ENCODE measurements at regions not wholly inside any gene's neighbourhood (a gene's known extent, or its start where the extent isn't known, plus 50 kb on each side); places are given as distances from the start of the nearest gene placed in this dataset.

DNA sequence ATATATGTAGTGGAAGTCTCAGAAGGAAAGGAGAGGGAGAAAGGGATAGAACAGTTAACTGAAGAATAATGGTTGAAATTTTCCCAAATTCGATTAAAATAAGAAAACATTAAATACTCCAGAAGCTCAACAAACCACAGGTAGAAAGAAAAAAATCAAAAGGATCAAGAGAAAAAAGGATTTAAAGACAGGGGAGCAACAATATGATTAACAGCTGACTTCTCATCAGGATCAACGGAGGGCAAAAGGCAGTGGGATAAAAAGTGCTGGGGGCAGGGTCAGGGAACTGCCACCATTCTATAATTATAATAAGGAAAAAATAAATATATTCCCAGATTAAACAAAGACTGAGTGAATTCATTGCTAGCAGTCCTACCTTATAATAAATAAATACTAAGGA lies 55.3 kb downstream of the CDKN2C start:
- ATAC-seq (ENCODE audit: poor library complexity) (no peak), DNase-seq (no peak)
- intact Hi-C loops (cut with DNase I, micrococcal nuclease): no loop called here
- H3K4me1 ChIP-seq (ENCODE audit: insufficient read depth, low read length): no peaks in the 10 kb centered on the region
- no peak overlapping the region for H3K27ac Mint-ChIP-seq
- no peak overlapping the region for H3K27ac ChIP-seq (ENCODE audit: low read depth in 1 of 2, low read length in 2 of 2)
- TF ChIP-seq, protein P1, sequence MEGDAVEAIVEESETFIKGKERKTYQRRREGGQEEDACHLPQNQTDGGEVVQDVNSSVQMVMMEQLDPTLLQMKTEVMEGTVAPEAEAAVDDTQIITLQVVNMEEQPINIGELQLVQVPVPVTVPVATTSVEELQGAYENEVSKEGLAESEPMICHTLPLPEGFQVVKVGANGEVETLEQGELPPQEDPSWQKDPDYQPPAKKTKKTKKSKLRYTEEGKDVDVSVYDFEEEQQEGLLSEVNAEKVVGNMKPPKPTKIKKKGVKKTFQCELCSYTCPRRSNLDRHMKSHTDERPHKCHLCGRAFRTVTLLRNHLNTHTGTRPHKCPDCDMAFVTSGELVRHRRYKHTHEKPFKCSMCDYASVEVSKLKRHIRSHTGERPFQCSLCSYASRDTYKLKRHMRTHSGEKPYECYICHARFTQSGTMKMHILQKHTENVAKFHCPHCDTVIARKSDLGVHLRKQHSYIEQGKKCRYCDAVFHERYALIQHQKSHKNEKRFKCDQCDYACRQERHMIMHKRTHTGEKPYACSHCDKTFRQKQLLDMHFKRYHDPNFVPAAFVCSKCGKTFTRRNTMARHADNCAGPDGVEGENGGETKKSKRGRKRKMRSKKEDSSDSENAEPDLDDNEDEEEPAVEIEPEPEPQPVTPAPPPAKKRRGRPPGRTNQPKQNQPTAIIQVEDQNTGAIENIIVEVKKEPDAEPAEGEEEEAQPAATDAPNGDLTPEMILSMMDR (IDR thresholded peaks at IDR 0.05): no peak
- no peaks in the 10 kb centered on the region for H3K27me3 ChIP-seq (ENCODE audit: control insufficient read depth in 1 of 2, insufficient read depth in 2 of 2, low read length in 2 of 2)
- H3K4me3 ChIP-seq (ENCODE audit: low read length): no peak overlapping the region
- H3K27me3 Mint-ChIP-seq: peaks cover 14% of the 10 kb centered on the region
- H3K36me3 ChIP-seq (ENCODE audit: insufficient read depth, low read length): no peaks in the 10 kb centered on the region
- H3K4me3 Mint-ChIP-seq: no peak overlapping the region
- H3K9me3 ChIP-seq (ENCODE audit: control insufficient read depth in 1 of 2, insufficient read depth in 1 of 2, low read length in 2 of 2): no peaks in the 10 kb centered on the region
- H3K36me3 Mint-ChIP-seq (ENCODE audit: low read depth): no peaks in the 10 kb centered on the region
- CTCF ChIA-PET: no interaction called here
- H3K9me3 Mint-ChIP-seq: no peaks in the 10 kb centered on the region
- POLR2A ChIA-PET: interaction anchor here (0.6 kb wide), 1 partner anchor 9 kb away, joined by 3 read pairs; no protein-coding TSS in a partner anchor
- H3K4me1 Mint-ChIP-seq (ENCODE audit: low read depth): no peaks in the 10 kb centered on the region

DNA sequence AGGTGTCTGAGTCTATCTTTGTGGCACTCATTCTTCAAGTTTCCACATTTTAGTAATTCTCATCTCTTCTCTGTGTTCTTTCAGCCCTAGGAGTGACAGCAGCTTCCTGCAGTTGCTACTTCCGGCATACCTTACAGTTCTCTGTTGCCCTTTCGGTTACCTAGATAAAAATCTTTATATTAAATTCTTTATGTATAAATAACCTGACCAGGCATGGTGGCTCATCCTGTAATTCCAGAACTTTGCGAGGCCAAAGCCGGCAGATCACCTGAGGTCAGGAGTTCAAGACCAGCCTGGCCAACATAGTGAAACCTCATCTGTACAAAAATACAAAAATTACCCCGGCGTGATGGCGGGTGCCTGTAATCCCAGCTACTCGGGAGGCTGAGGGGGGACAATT lies 62.9 kb downstream of the CDKN2C start:
- H3K27ac ChIP-seq (ENCODE audit: low read depth in 1 of 2, low read length in 2 of 2): no peak overlapping the region
- no peaks in the 10 kb centered on the region for H3K9me3 Mint-ChIP-seq
- no peak overlapping the region for H3K4me3 Mint-ChIP-seq
- CTCF ChIA-PET: no interaction called here
- no peaks in the 10 kb centered on the region for H3K36me3 Mint-ChIP-seq (ENCODE audit: low read depth)
- H3K4me3 ChIP-seq (ENCODE audit: low read length): no peak overlapping the region
- H3K4me1 Mint-ChIP-seq (ENCODE audit: low read depth): no peaks in the 10 kb centered on the region
- H3K4me1 ChIP-seq (ENCODE audit: insufficient read depth, low read length): no peaks in the 10 kb centered on the region
- ATAC-seq (ENCODE audit: poor library complexity) (no peak), DNase-seq (no peak)
- H3K27ac Mint-ChIP-seq: no peak overlapping the region
- peaks cover 29% of the 10 kb centered on the region for H3K27me3 Mint-ChIP-seq
- H3K36me3 ChIP-seq (ENCODE audit: insufficient read depth, low read length): no peaks in the 10 kb centered on the region
- no peaks in the 10 kb centered on the region for H3K27me3 ChIP-seq (ENCODE audit: control insufficient read depth in 1 of 2, insufficient read depth in 2 of 2, low read length in 2 of 2)
- POLR2A ChIA-PET: no interaction called here
- peaks cover 0 to 4% of the 10 kb centered on the region in 2 experiments for H3K9me3 ChIP-seq (ENCODE audit: control insufficient read depth in 1 of 2, insufficient read depth in 1 of 2, low read length in 2 of 2)
- intact Hi-C loops (cut with DNase I, micrococcal nuclease): no loop called here
- TF ChIP-seq, protein P1 (IDR thresholded peaks at IDR 0.05): no peak

DNA sequence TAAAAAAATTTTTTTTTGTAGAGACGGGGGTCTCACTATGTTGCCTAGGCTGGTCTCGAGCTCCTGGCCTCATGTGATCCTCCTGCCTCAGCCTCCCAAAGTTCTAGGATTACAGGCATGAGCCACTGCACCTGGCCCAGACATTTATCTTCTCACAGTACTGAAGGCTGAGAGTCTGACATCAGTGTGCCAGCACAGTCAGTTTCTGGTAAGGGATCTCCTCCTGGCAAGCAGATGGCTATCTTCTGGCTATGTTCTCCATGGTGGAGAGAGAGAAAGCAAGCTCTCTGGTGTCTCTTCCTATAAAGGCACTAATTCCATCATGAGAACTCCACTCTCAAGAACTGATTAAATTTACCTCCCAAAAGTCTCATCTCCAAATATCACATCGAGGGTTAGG lies 57.8 kb upstream of the C1orf185 start:
- Histone ChIP-seq H3K36me3 (ENCODE audit: insufficient read depth, low read length) (no peaks in the 10 kb centered on the region), H3K9me3 (ENCODE audit: control insufficient read depth in 1 of 2, insufficient read depth in 1 of 2, low read length in 2 of 2) (peaks cover 0 to 4% of the 10 kb centered on the region in 2 experiments), H3K27me3 (ENCODE audit: control insufficient read depth in 1 of 2, insufficient read depth in 2 of 2, low read length in 2 of 2) (peaks cover 0 to 5% of the 10 kb centered on the region in 2 experiments), H3K4me3 (ENCODE audit: low read length) (no peak overlapping the region), H3K27ac (ENCODE audit: low read depth in 1 of 2, low read length in 2 of 2) (no peak overlapping the region), H3K4me1 (ENCODE audit: insufficient read depth, low read length) (no peaks in the 10 kb centered on the region)
- H3K36me3 Mint-ChIP-seq (ENCODE audit: low read depth): no peaks in the 10 kb centered on the region
- H3K4me1 Mint-ChIP-seq (ENCODE audit: low read depth): no peaks in the 10 kb centered on the region
- intact Hi-C loops (cut with DNase I, micrococcal nuclease): loop anchor here (2.0 to 5.0 kb wide), 3 partner anchors 115 to 269 kb away; no protein-coding TSS in a partner anchor
- DNase-seq (no peak), ATAC-seq (ENCODE audit: poor library complexity) (no peak)
- H3K4me3 Mint-ChIP-seq: no peak overlapping the region
- ChIA-PET CTCF (no interaction called here), POLR2A (no interaction called here)
- no peak overlapping the region for H3K27ac Mint-ChIP-seq
- TF ChIP-seq, protein P1 (IDR thresholded peaks at IDR 0.05): no peak
- H3K9me3 Mint-ChIP-seq: peaks cover 2% of the 10 kb centered on the region
- peaks cover 25% of the 10 kb centered on the region for H3K27me3 Mint-ChIP-seq

Measured in CD4-positive, alpha-beta T cell (primary cell).